ENCODE measurements at regions not wholly inside any gene's neighbourhood (a gene's known extent, or its start where the extent isn't known, plus 50 kb on each side); places are given as distances from the start of the nearest gene placed in this dataset.
A peak's percentile ranks its signal among the peaks of the same experiment; 100 is the strongest.

GRCh38 chr2:55999231-55999630 is 75.6 kb upstream of the EFEMP1 start:
- no peak overlapping the region for H3K27ac Mint-ChIP-seq (ENCODE audit: unreplicated experiment)
- H3K27me3 Mint-ChIP-seq (ENCODE audit: unreplicated experiment) = peaks cover 15% of the 10 kb centered on the region
- DNase-seq (ENCODE audit: extremely low spot score, unreplicated experiment) = no peak
- H3K36me3 Mint-ChIP-seq (ENCODE audit: unreplicated experiment) = no peaks in the 10 kb centered on the region
- no peak overlapping the region for H3K4me3 Mint-ChIP-seq (ENCODE audit: unreplicated experiment)
- no peaks in the 10 kb centered on the region for H3K9me3 Mint-ChIP-seq (ENCODE audit: unreplicated experiment)
- no peaks in the 10 kb centered on the region for H3K4me1 Mint-ChIP-seq (ENCODE audit: unreplicated experiment)
- no peak for TF ChIP-seq CTCF (IDR thresholded peaks at IDR 0.05)

DNA sequence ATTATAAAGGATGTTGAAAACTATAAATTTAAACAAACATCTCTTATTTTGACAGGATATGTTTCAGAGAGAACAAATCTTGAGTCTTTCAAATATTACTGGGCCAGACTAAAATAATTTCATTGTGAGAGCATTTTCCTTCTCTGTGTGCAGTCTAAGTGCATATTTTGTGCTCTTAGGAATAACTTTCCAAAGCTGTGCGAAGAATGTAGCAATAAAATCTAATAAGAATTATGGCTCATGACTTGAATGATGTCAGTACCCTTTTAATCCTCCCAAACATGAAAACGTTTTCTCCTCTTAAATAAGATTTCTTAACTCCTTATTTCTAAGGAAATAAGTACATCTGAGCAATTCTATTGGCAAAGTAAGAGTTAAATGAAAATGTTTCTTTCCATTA is 76.2 kb upstream of the EFEMP1 start:
- Mint-ChIP-seq H3K36me3 (ENCODE audit: unreplicated experiment) (no peaks in the 10 kb centered on the region), H3K27me3 (ENCODE audit: unreplicated experiment) (peaks cover 20% of the 10 kb centered on the region)

GRCh38 chr2:56001947-56002346 is 78.4 kb upstream of the EFEMP1 start:
- Mint-ChIP-seq H3K9me3 (ENCODE audit: unreplicated experiment) (no peaks in the 10 kb centered on the region), H3K4me1 (ENCODE audit: unreplicated experiment) (no peaks in the 10 kb centered on the region), H3K4me3 (ENCODE audit: unreplicated experiment) (no peak overlapping the region), H3K27ac (ENCODE audit: unreplicated experiment) (no peak overlapping the region), H3K27me3 (ENCODE audit: unreplicated experiment) (peaks cover 24% of the 10 kb centered on the region), H3K36me3 (ENCODE audit: unreplicated experiment) (no peaks in the 10 kb centered on the region)
- no peak for DNase-seq (ENCODE audit: extremely low spot score, unreplicated experiment)
- no peak for TF ChIP-seq CTCF (IDR thresholded peaks at IDR 0.05)

More for the DNA sequence above, 76.2 kb upstream of the EFEMP1 start:
- Mint-ChIP-seq H3K27ac (ENCODE audit: unreplicated experiment) (no peak overlapping the region), H3K9me3 (ENCODE audit: unreplicated experiment) (no peaks in the 10 kb centered on the region), H3K4me3 (ENCODE audit: unreplicated experiment) (no peak overlapping the region), H3K4me1 (ENCODE audit: unreplicated experiment) (no peaks in the 10 kb centered on the region)
- no peak for TF ChIP-seq CTCF (IDR thresholded peaks at IDR 0.05)
- no peak for DNase-seq (ENCODE audit: extremely low spot score, unreplicated experiment)

DNA sequence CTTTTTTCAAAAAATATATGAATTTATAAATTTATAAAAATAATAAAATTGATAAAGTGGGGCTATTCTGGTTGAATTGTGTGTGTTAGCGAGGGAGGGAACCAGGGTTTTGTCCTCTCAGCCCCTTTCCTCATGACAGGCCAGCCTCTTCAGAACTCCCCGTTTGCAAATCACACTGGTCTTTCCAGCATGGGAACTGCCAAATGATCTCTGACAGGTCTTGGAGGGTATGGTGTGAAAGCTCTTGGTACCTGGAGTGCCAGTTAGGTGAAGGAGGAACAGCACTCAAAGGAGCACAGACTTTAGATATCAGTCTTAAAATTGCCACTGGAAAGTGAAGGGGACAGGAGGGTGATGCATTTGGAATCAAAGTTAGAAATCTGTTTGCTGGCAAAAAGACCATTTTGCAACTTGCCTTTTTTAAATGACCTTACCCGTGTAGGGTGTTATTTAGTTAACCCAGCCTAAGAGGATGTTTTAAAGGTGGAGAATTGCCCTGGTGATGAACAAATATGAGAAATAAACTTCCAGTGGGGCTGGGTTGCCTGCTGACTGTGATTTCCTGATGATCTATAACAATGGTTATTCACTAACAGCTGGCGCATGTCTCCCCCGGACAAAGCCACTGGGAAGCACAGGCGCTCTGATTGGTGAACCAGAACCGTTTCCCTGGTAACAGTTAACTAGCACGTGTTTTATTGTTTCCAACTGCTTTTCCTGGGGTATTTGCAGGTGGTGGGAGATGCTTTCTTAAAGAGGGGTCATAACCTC is 85.3 kb upstream of the EFEMP1 start:
- Mint-ChIP-seq H3K4me1 (ENCODE audit: unreplicated experiment) (no peaks in the 10 kb centered on the region), H3K36me3 (ENCODE audit: unreplicated experiment) (no peaks in the 10 kb centered on the region), H3K4me3 (ENCODE audit: unreplicated experiment) (no peak overlapping the region), H3K27ac (ENCODE audit: unreplicated experiment) (no peak overlapping the region), H3K9me3 (ENCODE audit: unreplicated experiment) (no peaks in the 10 kb centered on the region), H3K27me3 (ENCODE audit: unreplicated experiment) (peaks cover 30% of the 10 kb centered on the region)
- no peak for TF ChIP-seq CTCF (IDR thresholded peaks at IDR 0.05)
- DNase-seq (ENCODE audit: extremely low spot score, unreplicated experiment) = no peak

GRCh38 chr2:56009758-56010458 is 86.3 kb upstream of the EFEMP1 start:
- DNase-seq (ENCODE audit: extremely low spot score, unreplicated experiment) = no peak
- Mint-ChIP-seq H3K4me1 (ENCODE audit: unreplicated experiment) (no peaks in the 10 kb centered on the region), H3K27me3 (ENCODE audit: unreplicated experiment) (peaks cover 27% of the 10 kb centered on the region), H3K9me3 (ENCODE audit: unreplicated experiment) (no peaks in the 10 kb centered on the region), H3K4me3 (ENCODE audit: unreplicated experiment) (no peak overlapping the region), H3K36me3 (ENCODE audit: unreplicated experiment) (no peaks in the 10 kb centered on the region), H3K27ac (ENCODE audit: unreplicated experiment) (no peak overlapping the region)
- peak; percentile 71 for TF ChIP-seq CTCF (IDR thresholded peaks at IDR 0.05)

Measured in osteocyte (in vitro differentiated cells).